ENCODE measurements at regions not wholly inside any gene's neighbourhood (a gene's known extent, or its start where the extent isn't known, plus 50 kb on each side); places are given as distances from the start of the nearest gene placed in this dataset.

GRCh38 chr4:3851211-3851610 lies 85.0 kb downstream of the ADRA2C start (continued):
- TF ChIP-seq RELB (IDR thresholded peaks at IDR 0.05; ENCODE audit: low read depth): no peak
- no peak for TF ChIP-seq BACH1 (IDR thresholded peaks at IDR 0.05; ENCODE audit: borderline replicate concordance)

GRCh38 chr4:3851881-3852280 lies 85.7 kb downstream of the ADRA2C start:
- intact Hi-C loops (cut with micrococcal nuclease; ENCODE audit: unreplicated experiment): no loop called here
- H4K20me1 ChIP-seq (ENCODE audit: control insufficient read depth, insufficient read depth): no peaks in the 10 kb centered on the region
- H3K4me2 ChIP-seq (ENCODE audit: control insufficient read depth, insufficient read depth): no peak overlapping the region
- ATAC-seq (no peak), FAIRE-seq (no peak), DNase-seq (ENCODE audit: low read depth, low spot score) (no peak)
- RAD21 ChIA-PET (ENCODE audit: unreplicated experiment): no interaction called here
- no peaks in the 10 kb centered on the region for H3K36me3 ChIP-seq (ENCODE audit: control insufficient read depth in 2 of 2, insufficient read depth in 2 of 2, low read length in 1 of 2)
- no peaks in the 10 kb centered on the region for H3K79me2 ChIP-seq (ENCODE audit: control insufficient read depth, insufficient read depth, low read length)
- no peaks in the 10 kb centered on the region; the same call in 2 of the 3 replicates for H3K9me3 ChIP-seq (replicated peaks; ENCODE audit: control insufficient read depth, insufficient read depth, low read length)
- POLR2A ChIA-PET: no interaction called here
- SMC1A ChIA-PET (ENCODE audit: uncharacterized antibody, unreplicated experiment): no interaction called here
- in situ Hi-C loops (cut with MboI): no loop called here
- H3K27ac ChIP-seq (ENCODE audit: control insufficient read depth, insufficient read depth): no peak overlapping the region
- no peak overlapping the region for H2AFZ ChIP-seq (ENCODE audit: control insufficient read depth, low read depth, low read length)
- CTCF ChIA-PET: no interaction called here
- WGBS (ENCODE audit: insufficient coverage, insufficient replicate concordance, low lambda C conversion rate, missing lambda C conversion rate): 33% methylated on average over 10 of the region's 10 CpGs
- H3K27me3 ChIP-seq (replicated peaks in 1 of 2; ENCODE audit: control insufficient read depth in 2 of 2, insufficient read depth in 2 of 2, low read length in 1 of 2): no peaks in the 10 kb centered on the region; a peak in 2 of 4 replicates
- H3K4me1 ChIP-seq (ENCODE audit: control insufficient read depth, insufficient read depth, low read length): no peaks in the 10 kb centered on the region
- no peak overlapping the region for H3K4me3 ChIP-seq
- BruUV-seq (replicated peaks): no TSS peak
- H3K9ac ChIP-seq (ENCODE audit: control insufficient read depth, insufficient read depth, low read length): no peak overlapping the region
- TF ChIP-seq CHD1 (IDR thresholded peaks at IDR 0.05; ENCODE audit: low read depth, low read length) (no peak), SUZ12 (IDR thresholded peaks at IDR 0.05; ENCODE audit: unreplicated experiment) (no peak), TCF7 (IDR thresholded peaks at IDR 0.05; ENCODE audit: borderline replicate concordance) (no peak), FOXK2 (IDR thresholded peaks at IDR 0.05) (no peak), ATF7 (IDR thresholded peaks at IDR 0.05; ENCODE audit: low read depth) (no peak), HSF1 (IDR thresholded peaks at IDR 0.05; ENCODE audit: low read depth, low read length) (no peak), BCL11A (IDR thresholded peaks at IDR 0.05; ENCODE audit: low read depth, low read length) (no peak), RFX5 (IDR thresholded peaks at IDR 0.05; ENCODE audit: low read depth, low read length) (no peak), RB1 (IDR thresholded peaks at IDR 0.05; ENCODE audit: borderline replicate concordance) (no peak), ZBTB33 (IDR thresholded peaks at IDR 0.05) (no peak), GABPA (IDR thresholded peaks at IDR 0.05; ENCODE audit: low read depth) (no peak), TARDBP (IDR thresholded peaks at IDR 0.05; ENCODE audit: borderline replicate concordance) (no peak), ZNF687 (IDR thresholded peaks at IDR 0.05) (no peak), MEF2B (IDR thresholded peaks at IDR 0.05; ENCODE audit: partially characterized antibody, poor library complexity, severe bottlenecking) (no peak)

Measured in GM12878 (cell line).